ENCODE measurements at regions not wholly inside any gene's neighbourhood (a gene's known extent, or its start where the extent isn't known, plus 50 kb on each side); places are given as distances from the start of the nearest gene placed in this dataset.

- ChIA-PET CTCF (no interaction called here), POLR2A (no interaction called here)
- FAIRE-seq (no peak), ATAC-seq (no peak), DNase-seq (ENCODE audit: low read depth in 1 of 2, low spot score in 1 of 2) (no peak)
- TF ChIP-seq MAZ (IDR thresholded peaks at IDR 0.05; ENCODE audit: borderline replicate concordance, low read depth, low read length), result no peak
- no peak for TF ChIP-seq RARB (CRISPR knock-in tag; IDR thresholded peaks at IDR 0.05)
- no peak for TF ChIP-seq FOSB (CRISPR knock-in tag; IDR thresholded peaks at IDR 0.05)
- WGBS (ENCODE audit: missing lambda C conversion rate), result 3% methylated on average over 1 of the region's 1 CpG
- no peak overlapping the region for H3K27ac ChIP-seq
- H3K4me2 ChIP-seq, result no peak overlapping the region
- no peaks in the 10 kb centered on the region for H3K9me3 ChIP-seq
- no peak overlapping the region for H3K4me3 ChIP-seq
- H3K4me1 ChIP-seq, result no peaks in the 10 kb centered on the region
Measured at GRCh38 chr5:84589926-84590325, 205.2 kb upstream of the EDIL3 start.

DNA sequence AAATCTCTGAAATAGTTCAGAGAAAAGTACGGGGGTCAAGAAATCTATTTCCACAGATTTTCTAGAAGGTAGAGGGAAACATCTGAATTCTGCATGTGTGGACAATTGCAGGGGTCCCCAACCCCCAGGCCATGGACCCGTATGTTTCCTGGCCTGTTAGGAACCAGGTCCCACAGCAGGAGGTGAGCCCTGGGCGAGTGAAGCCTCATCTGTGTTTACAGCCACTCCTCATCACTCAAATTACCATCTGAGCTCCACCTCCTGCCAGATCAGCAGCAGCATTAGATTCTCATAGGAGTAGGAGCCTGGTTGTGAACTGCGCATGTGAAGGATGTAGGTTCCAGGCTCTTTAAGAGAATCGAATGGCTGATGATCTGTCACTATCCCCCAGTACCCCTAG lies 200.5 kb upstream of the EDIL3 start:
- FAIRE-seq, result no peak
- Histone ChIP-seq H3K9me3 (no peaks in the 10 kb centered on the region), H3K27ac (no peak overlapping the region), H3K4me1 (no peaks in the 10 kb centered on the region), H3K4me2 (no peak overlapping the region), H3K4me3 (no peak overlapping the region)
- POLR2A ChIA-PET, result no interaction called here
- WGBS (ENCODE audit: missing lambda C conversion rate), result 29% methylated on average over 5 of the region's 5 CpGs
- TF ChIP-seq RARB (CRISPR knock-in tag; IDR thresholded peaks at IDR 0.05) (no peak), HOXA7 (CRISPR knock-in tag; IDR thresholded peaks at IDR 0.05) (no peak), POLR2A (IDR thresholded peaks at IDR 0.05; ENCODE audit: low read length) (no peak), EHMT2 (IDR thresholded peaks at IDR 0.05; ENCODE audit: low read depth) (no peak), NFE2L2 (conservative IDR thresholded peaks at IDR 0.05; ENCODE audit: low read length) (no peak)
- CTCF ChIA-PET, result no interaction called here
- no peak for DNase-seq (ENCODE audit: low read depth in 1 of 2, low spot score in 1 of 2)
- no peak for ATAC-seq

GRCh38 chr5:84578226-84578625 lies 193.5 kb upstream of the EDIL3 start:
- Histone ChIP-seq H3K9me3 (no peaks in the 10 kb centered on the region), H3K4me3 (no peak overlapping the region), H3K4me1 (no peaks in the 10 kb centered on the region), H3K27ac (no peak overlapping the region), H3K4me2 (no peak overlapping the region)
- TF ChIP-seq CBX2 (IDR thresholded peaks at IDR 0.05; ENCODE audit: borderline replicate concordance, low read depth), result no peak
- no peak for TF ChIP-seq CTCF (IDR thresholded peaks at IDR 0.05)
- no peak for TF ChIP-seq KDM1A (IDR thresholded peaks at IDR 0.05; ENCODE audit: low read depth)
- TF ChIP-seq ZC3H11A (IDR thresholded peaks at IDR 0.05), result no peak
- FAIRE-seq (no peak), ATAC-seq (no peak), DNase-seq (ENCODE audit: low read depth in 1 of 2, low spot score in 1 of 2) (no peak)
- 25% methylated on average over 5 of the region's 5 CpGs for WGBS (ENCODE audit: missing lambda C conversion rate)
- CTCF ChIA-PET, result no interaction called here
- POLR2A ChIA-PET, result no interaction called here

GRCh38 chr5:84573017-84573712 lies 188.5 kb upstream of the EDIL3 start:
- no peak overlapping the region for H3K27ac ChIP-seq
- ATAC-seq (no peak), FAIRE-seq (no peak), DNase-seq (ENCODE audit: low read depth in 1 of 2, low spot score in 1 of 2) (no peak)
- H3K9me3 ChIP-seq, result no peaks in the 10 kb centered on the region
- 36% methylated on average over 3 of the region's 3 CpGs for WGBS (ENCODE audit: missing lambda C conversion rate)
- H3K4me3 ChIP-seq, result no peak overlapping the region
- no peak overlapping the region for H3K4me2 ChIP-seq
- no peaks in the 10 kb centered on the region for H3K4me1 ChIP-seq
- POLR2A ChIA-PET, result no interaction called here
- TF ChIP-seq HEYL (CRISPR knock-in tag; IDR thresholded peaks at IDR 0.05) (no peak), KDM5A (IDR thresholded peaks at IDR 0.05) (no peak), RFX5 (IDR thresholded peaks at IDR 0.05) (no peak), RCOR1 (IDR thresholded peaks at IDR 0.05; ENCODE audit: low read depth, low read length) (no peak), FOXS1 (CRISPR knock-in tag; IDR thresholded peaks at IDR 0.05) (no peak), ZFP36 (IDR thresholded peaks at IDR 0.05; ENCODE audit: borderline replicate concordance, partially characterized antibody) (no peak), CBX2 (IDR thresholded peaks at IDR 0.05; ENCODE audit: borderline replicate concordance, low read depth) (no peak), ZNF302 (CRISPR knock-in tag; IDR thresholded peaks at IDR 0.05) (no peak), POLR2A (IDR thresholded peaks at IDR 0.05; ENCODE audit: low read length) (no peak), FOSL2 (IDR thresholded peaks at IDR 0.05) (no peak), FOSL2 (CRISPR knock-in tag; IDR thresholded peaks at IDR 0.05) (no peak), FOSB (CRISPR knock-in tag; IDR thresholded peaks at IDR 0.05) (no peak), ZSCAN20 (CRISPR knock-in tag; IDR thresholded peaks at IDR 0.05) (no peak), MAZ (IDR thresholded peaks at IDR 0.05; ENCODE audit: borderline replicate concordance, low read depth, low read length) (no peak)
- TF ChIP-seq, protein P1, sequence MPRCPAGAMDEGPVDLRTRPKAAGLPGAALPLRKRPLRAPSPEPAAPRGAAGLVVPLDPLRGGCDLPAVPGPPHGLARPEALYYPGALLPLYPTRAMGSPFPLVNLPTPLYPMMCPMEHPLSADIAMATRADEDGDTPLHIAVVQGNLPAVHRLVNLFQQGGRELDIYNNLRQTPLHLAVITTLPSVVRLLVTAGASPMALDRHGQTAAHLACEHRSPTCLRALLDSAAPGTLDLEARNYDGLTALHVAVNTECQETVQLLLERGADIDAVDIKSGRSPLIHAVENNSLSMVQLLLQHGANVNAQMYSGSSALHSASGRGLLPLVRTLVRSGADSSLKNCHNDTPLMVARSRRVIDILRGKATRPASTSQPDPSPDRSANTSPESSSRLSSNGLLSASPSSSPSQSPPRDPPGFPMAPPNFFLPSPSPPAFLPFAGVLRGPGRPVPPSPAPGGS (IDR thresholded peaks at IDR 0.05), result no peak
- CTCF ChIA-PET, result no interaction called here
